NT2/D1 (cell line): ENCODE measurements at regions not wholly inside any gene's neighbourhood (a gene's known extent, or its start where the extent isn't known, plus 50 kb on each side); places are given as distances from the start of the nearest gene placed in this dataset.

ENCODE experiments used
- YY1 ChIP-seq: IDR thresholded peaks from 2 replicates; pipeline ENCODE4 v1.6.1; 2011; ENCODE audit not compliant: insufficient read length, insufficient read depth
- ZNF274 ChIP-seq: IDR thresholded peaks from 2 replicates; pipeline ENCODE4 v1.6.1; 2011; ENCODE audit warnings: mild to moderate bottlenecking, low read depth, low read length

GRCh38 chr22:49305214-49305965 lies 522.3 kb downstream of the BRD1 start:
- no peak for TF ChIP-seq YY1
- TF ChIP-seq ZNF274, result no peak
